Effector memory CD4-positive, alpha-beta T cell (primary cell): ENCODE measurements at regions not wholly inside any gene's neighbourhood (a gene's known extent, or its start where the extent isn't known, plus 50 kb on each side); places are given as distances from the start of the nearest gene placed in this dataset.

ENCODE experiments used
- DNase-seq, 3 donors: peaks; one replicate each; pipeline ENCODE4 v3.0.0-alpha.2; 2020
- H3K27ac ChIP-seq: 2 replicates; pipeline ENCODE4 v1.7.0; 2013; ENCODE audit warnings: mild to moderate bottlenecking, low read length, moderate library complexity; ENCODE audit not compliant: insufficient read depth, poor library complexity, severe bottlenecking
- H3K27me3 ChIP-seq: replicated peaks from 2 replicates; pipeline ENCODE4 v1.7.0; 2013; ENCODE audit warnings: mild to moderate bottlenecking, low read length; ENCODE audit not compliant: insufficient read depth, control insufficient read depth, poor library complexity, severe bottlenecking
- H3K36me3 ChIP-seq: 2 replicates; pipeline ENCODE4 v1.7.0; 2013; ENCODE audit warnings: mild to moderate bottlenecking, low read length, moderate library complexity; ENCODE audit not compliant: control insufficient read depth, insufficient read depth
- H3K4me1 ChIP-seq: 2 replicates; pipeline ENCODE4 v1.7.0; 2013; ENCODE audit warnings: low read length, mild to moderate bottlenecking; ENCODE audit not compliant: control insufficient read depth, insufficient read depth, poor library complexity, severe bottlenecking
- H3K4me3 ChIP-seq: 2 replicates; pipeline ENCODE4 v1.7.0; 2013; ENCODE audit warnings: low read length, low read depth, mild to moderate bottlenecking; ENCODE audit not compliant: insufficient read depth, poor library complexity, severe bottlenecking
- H3K9me3 ChIP-seq: 2 replicates; pipeline ENCODE4 v1.7.0; 2013; ENCODE audit warnings: mild to moderate bottlenecking, low read length, moderate library complexity; ENCODE audit not compliant: control insufficient read depth

- Histone ChIP-seq H3K4me3 (no peak overlapping the region), H3K27me3 (no peaks in the 10 kb centered on the region), H3K36me3 (no peaks in the 10 kb centered on the region), H3K4me1 (no peaks in the 10 kb centered on the region), H3K9me3 (no peaks in the 10 kb centered on the region), H3K27ac (no peak overlapping the region)
- DNase-seq: no peak
These were observed 257.2 kb downstream of the KIF4B start for GRCh38 chr5:155270725-155271124.

- no peak for DNase-seq
- Histone ChIP-seq H3K27me3 (no peaks in the 10 kb centered on the region), H3K27ac (no peak overlapping the region), H3K4me1 (no peaks in the 10 kb centered on the region), H3K4me3 (no peak overlapping the region), H3K36me3 (no peaks in the 10 kb centered on the region), H3K9me3 (no peaks in the 10 kb centered on the region)
These were observed 260.9 kb downstream of the KIF4B start for GRCh38 chr5:155274484-155274883.

- Histone ChIP-seq H3K27me3 (no peaks in the 10 kb centered on the region), H3K4me1 (no peaks in the 10 kb centered on the region), H3K27ac (no peak overlapping the region), H3K36me3 (no peaks in the 10 kb centered on the region), H3K9me3 (no peaks in the 10 kb centered on the region), H3K4me3 (no peak overlapping the region)
- DNase-seq: no peak
These were observed 261.7 kb downstream of the KIF4B start for GRCh38 chr5:155275222-155275621.

GRCh38 chr5:155276231-155276630, 262.7 kb downstream of the KIF4B start:
- H3K4me1 ChIP-seq: no peaks in the 10 kb centered on the region
- no peak overlapping the region for H3K4me3 ChIP-seq
- no peaks in the 10 kb centered on the region for H3K36me3 ChIP-seq
- no peak overlapping the region for H3K27ac ChIP-seq
- DNase-seq: no peak
- no peaks in the 10 kb centered on the region for H3K27me3 ChIP-seq
- H3K9me3 ChIP-seq: no peaks in the 10 kb centered on the region

GRCh38 chr5:155278532-155278931, 265.0 kb downstream of the KIF4B start:
- H3K4me3 ChIP-seq: no peak overlapping the region
- no peak for DNase-seq
- H3K36me3 ChIP-seq: no peaks in the 10 kb centered on the region
- no peaks in the 10 kb centered on the region for H3K4me1 ChIP-seq
- H3K27ac ChIP-seq: no peak overlapping the region
- H3K9me3 ChIP-seq: no peaks in the 10 kb centered on the region
- no peaks in the 10 kb centered on the region for H3K27me3 ChIP-seq

- Histone ChIP-seq H3K4me3 (no peak overlapping the region), H3K27ac (no peak overlapping the region), H3K9me3 (no peaks in the 10 kb centered on the region), H3K27me3 (no peaks in the 10 kb centered on the region), H3K36me3 (no peaks in the 10 kb centered on the region), H3K4me1 (no peaks in the 10 kb centered on the region)
- DNase-seq: no peak
These were observed 269.1 kb downstream of the KIF4B start for GRCh38 chr5:155282503-155283107.

- Histone ChIP-seq H3K36me3 (no peaks in the 10 kb centered on the region), H3K27me3 (no peaks in the 10 kb centered on the region), H3K9me3 (no peaks in the 10 kb centered on the region), H3K27ac (no peak overlapping the region), H3K4me3 (no peak overlapping the region), H3K4me1 (no peaks in the 10 kb centered on the region)
- no peak for DNase-seq
These were observed 272.2 kb downstream of the KIF4B start for GRCh38 chr5:155285706-155286105.

GRCh38 chr5:155290937-155291336, 277.4 kb downstream of the KIF4B start:
- Histone ChIP-seq H3K27ac (no peak overlapping the region), H3K9me3 (no peaks in the 10 kb centered on the region), H3K36me3 (no peaks in the 10 kb centered on the region), H3K4me1 (no peaks in the 10 kb centered on the region), H3K27me3 (no peaks in the 10 kb centered on the region), H3K4me3 (no peak overlapping the region)
- DNase-seq: no peak

- Histone ChIP-seq H3K4me1 (no peaks in the 10 kb centered on the region), H3K4me3 (no peak overlapping the region), H3K36me3 (no peaks in the 10 kb centered on the region), H3K27ac (no peak overlapping the region), H3K9me3 (no peaks in the 10 kb centered on the region), H3K27me3 (no peaks in the 10 kb centered on the region)
- no peak for DNase-seq
These were observed 280.1 kb downstream of the KIF4B start for GRCh38 chr5:155293605-155294178.

- Histone ChIP-seq H3K27ac (no peak overlapping the region), H3K27me3 (no peaks in the 10 kb centered on the region), H3K4me3 (no peak overlapping the region), H3K36me3 (no peaks in the 10 kb centered on the region), H3K4me1 (no peaks in the 10 kb centered on the region), H3K9me3 (no peaks in the 10 kb centered on the region)
- DNase-seq: no peak
These were observed 281.6 kb downstream of the KIF4B start for GRCh38 chr5:155295111-155295510.
